ENCODE measurements at regions not wholly inside any gene's neighbourhood (a gene's known extent, or its start where the extent isn't known, plus 50 kb on each side); places are given as distances from the start of the nearest gene placed in this dataset.

GRCh38 chr11:122487669-122488068 lies 167.9 kb upstream of the UBASH3B start:
- no peaks in the 10 kb centered on the region for H3K27me3 ChIP-seq
- 76 to 86% methylated on average over 3 of the region's 3 CpGs for WGBS, 2 donors
- no peaks in the 10 kb centered on the region for H3K4me1 ChIP-seq
- TF ChIP-seq, protein P1, sequence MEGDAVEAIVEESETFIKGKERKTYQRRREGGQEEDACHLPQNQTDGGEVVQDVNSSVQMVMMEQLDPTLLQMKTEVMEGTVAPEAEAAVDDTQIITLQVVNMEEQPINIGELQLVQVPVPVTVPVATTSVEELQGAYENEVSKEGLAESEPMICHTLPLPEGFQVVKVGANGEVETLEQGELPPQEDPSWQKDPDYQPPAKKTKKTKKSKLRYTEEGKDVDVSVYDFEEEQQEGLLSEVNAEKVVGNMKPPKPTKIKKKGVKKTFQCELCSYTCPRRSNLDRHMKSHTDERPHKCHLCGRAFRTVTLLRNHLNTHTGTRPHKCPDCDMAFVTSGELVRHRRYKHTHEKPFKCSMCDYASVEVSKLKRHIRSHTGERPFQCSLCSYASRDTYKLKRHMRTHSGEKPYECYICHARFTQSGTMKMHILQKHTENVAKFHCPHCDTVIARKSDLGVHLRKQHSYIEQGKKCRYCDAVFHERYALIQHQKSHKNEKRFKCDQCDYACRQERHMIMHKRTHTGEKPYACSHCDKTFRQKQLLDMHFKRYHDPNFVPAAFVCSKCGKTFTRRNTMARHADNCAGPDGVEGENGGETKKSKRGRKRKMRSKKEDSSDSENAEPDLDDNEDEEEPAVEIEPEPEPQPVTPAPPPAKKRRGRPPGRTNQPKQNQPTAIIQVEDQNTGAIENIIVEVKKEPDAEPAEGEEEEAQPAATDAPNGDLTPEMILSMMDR (IDR thresholded peaks at IDR 0.05), result no peak
- TF ChIP-seq POLR2A (IDR thresholded peaks at IDR 0.05), result no peak
- no peaks in the 10 kb centered on the region for H3K9me3 ChIP-seq
- no peaks in the 10 kb centered on the region for H3K36me3 ChIP-seq (ENCODE audit: low read depth, missing control alignments)
- intact Hi-C loops (cut with DNase I; ENCODE audit: low total_unique reads), result no loop called here
- no peak overlapping the region for H3K4me3 ChIP-seq
- no peak overlapping the region for H3K27ac ChIP-seq
- DNase-seq, result no peak

DNA sequence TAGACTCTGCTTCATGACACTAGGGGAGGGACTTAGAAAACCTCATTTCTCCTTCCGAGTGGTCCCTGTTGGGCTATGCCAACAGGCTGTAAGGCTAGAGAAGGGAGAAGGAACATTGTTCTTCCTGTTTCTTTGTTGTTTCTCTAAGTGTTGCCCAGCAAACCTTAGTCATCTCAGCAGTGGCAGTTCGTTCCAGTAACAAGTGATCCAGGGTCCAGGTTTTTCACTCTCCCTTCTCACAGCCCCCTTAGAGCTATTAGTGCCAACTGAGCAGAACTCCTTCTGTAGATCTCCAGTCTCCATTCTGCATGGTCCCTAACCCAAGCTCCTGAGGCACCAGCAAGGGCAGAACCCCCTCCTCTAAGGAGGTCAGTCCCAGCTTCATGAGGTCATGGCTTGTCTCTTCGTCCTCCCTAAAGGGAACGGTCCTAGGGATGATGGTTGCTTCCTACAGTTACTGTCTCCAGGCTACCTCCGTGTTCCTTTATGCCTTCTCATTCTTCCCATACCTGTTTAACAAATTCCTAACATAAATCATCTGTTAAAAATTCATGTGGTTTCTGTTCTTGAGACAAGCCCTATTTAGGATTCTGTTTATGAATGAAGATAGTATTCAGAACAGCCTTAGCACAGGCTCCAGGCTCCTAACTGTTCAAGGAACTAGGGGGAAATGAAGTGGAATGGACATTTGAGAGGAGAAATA lies 168.6 kb upstream of the UBASH3B start:
- no peaks in the 10 kb centered on the region for H3K36me3 ChIP-seq (ENCODE audit: low read depth, missing control alignments)
- H3K9me3 ChIP-seq, result no peaks in the 10 kb centered on the region
- H3K4me1 ChIP-seq, result no peaks in the 10 kb centered on the region
- no peaks in the 10 kb centered on the region for H3K27me3 ChIP-seq
- intact Hi-C loops (cut with DNase I; ENCODE audit: low total_unique reads), result no loop called here
- WGBS, 2 donors, result 78 to 83% methylated on average over 5 of the region's 5 CpGs
- H3K27ac ChIP-seq, result no peak overlapping the region
- DNase-seq, result no peak
- no peak overlapping the region for H3K4me3 ChIP-seq
- no peak for TF ChIP-seq POLR2A (IDR thresholded peaks at IDR 0.05)
- TF ChIP-seq, protein P1 (IDR thresholded peaks at IDR 0.05), result no peak

- intact Hi-C loops (cut with DNase I; ENCODE audit: low total_unique reads), result no loop called here
- DNase-seq, result no peak
- 38 to 49% methylated on average over 2 of the region's 2 CpGs for WGBS, 2 donors
Measured at GRCh38 chr11:122478986-122479385, 176.5 kb upstream of the UBASH3B start.

DNA sequence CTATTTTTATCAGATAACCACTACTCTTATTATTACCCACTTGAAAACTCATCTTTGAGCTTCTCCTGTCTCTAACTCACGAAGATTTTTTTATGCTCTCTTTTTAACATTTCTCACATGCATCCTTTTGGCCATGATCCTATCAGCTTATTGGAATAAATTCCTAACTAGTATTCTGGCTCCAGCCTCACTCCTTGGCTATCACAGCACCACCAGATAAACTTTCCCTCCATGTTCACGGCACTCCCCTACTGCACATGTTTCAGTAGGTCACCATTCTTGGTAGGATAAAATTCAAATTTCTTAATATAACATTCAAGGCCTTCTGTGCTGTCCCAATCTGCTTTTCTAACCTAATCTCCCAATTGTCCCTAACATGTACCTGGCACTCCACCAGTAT lies 186.6 kb upstream of the UBASH3B start:
- no peaks in the 10 kb centered on the region for H3K4me1 ChIP-seq
- intact Hi-C loops (cut with DNase I; ENCODE audit: low total_unique reads), result no loop called here

More at GRCh38 chr11:122478986-122479385, 176.5 kb upstream of the UBASH3B start:
- no peak overlapping the region for H3K27ac ChIP-seq
- no peaks in the 10 kb centered on the region for H3K9me3 ChIP-seq
- no peak overlapping the region for H3K4me3 ChIP-seq
- H3K27me3 ChIP-seq, result no peaks in the 10 kb centered on the region
- no peaks in the 10 kb centered on the region for H3K36me3 ChIP-seq (ENCODE audit: low read depth, missing control alignments)
- TF ChIP-seq POLR2A (IDR thresholded peaks at IDR 0.05), result no peak
- TF ChIP-seq, protein P1 (IDR thresholded peaks at IDR 0.05), result no peak
- no peaks in the 10 kb centered on the region for H3K4me1 ChIP-seq

More for the DNA sequence above, 186.6 kb upstream of the UBASH3B start:
- Histone ChIP-seq H3K4me3 (no peak overlapping the region), H3K36me3 (ENCODE audit: low read depth, missing control alignments) (no peaks in the 10 kb centered on the region), H3K9me3 (no peaks in the 10 kb centered on the region), H3K27ac (no peak overlapping the region), H3K27me3 (no peaks in the 10 kb centered on the region)
- DNase-seq, result no peak
- WGBS, 2 donors, result 43 to 54% methylated on average over 2 of the region's 2 CpGs
- TF ChIP-seq, protein P1 (IDR thresholded peaks at IDR 0.05), result no peak
- TF ChIP-seq POLR2A (IDR thresholded peaks at IDR 0.05), result no peak

Data from testis (tissue), 2 donors.